ENCODE measurements at regions not wholly inside any gene's neighbourhood (a gene's known extent, or its start where the extent isn't known, plus 50 kb on each side); places are given as distances from the start of the nearest gene placed in this dataset.

- H3K36me3 ChIP-seq (replicated peaks; ENCODE audit: insufficient read depth, low read depth) = no peaks in the 10 kb centered on the region
- no peaks in the 10 kb centered on the region for H3K9me2 ChIP-seq (replicated peaks; ENCODE audit: insufficient read depth)
- H3K79me2 ChIP-seq = no peaks in the 10 kb centered on the region
- H3K4me3 ChIP-seq = no peak overlapping the region
- no peak overlapping the region for H3K27ac ChIP-seq
- TF ChIP-seq EZH2 (IDR thresholded peaks at IDR 0.05; ENCODE audit: borderline replicate concordance) = no peak
- no peak for TF ChIP-seq CTCF (IDR thresholded peaks at IDR 0.05; ENCODE audit: poor library complexity)
- TF ChIP-seq EZH2phosphoT487 (IDR thresholded peaks at IDR 0.05; ENCODE audit: low read depth, severe bottlenecking, unreplicated experiment) = no peak
- WGBS (ENCODE audit: low lambda C conversion rate, missing lambda C conversion rate) = 89% methylated on average over 2 of the region's 2 CpGs
- H3K4me1 ChIP-seq (ENCODE audit: insufficient read depth) = no peaks in the 10 kb centered on the region
- H4K20me1 ChIP-seq (ENCODE audit: insufficient read depth, poor library complexity, severe bottlenecking) = no peaks in the 10 kb centered on the region
- no peak overlapping the region for H2AFZ ChIP-seq
- no peaks in the 10 kb centered on the region for H3K27me3 ChIP-seq
- H3K4me2 ChIP-seq = no peak overlapping the region
- no peak for DNase-seq (ENCODE audit: low spot score)
- no peaks in the 10 kb centered on the region for H3K9me3 ChIP-seq (ENCODE audit: low read depth)
Measured at GRCh38 chr13:90908792-90909191, 438.7 kb upstream of the MIR17HG start.

GRCh38 chr13:90910018-90910639, 437.4 kb upstream of the MIR17HG start:
- H3K4me3 ChIP-seq = no peak overlapping the region
- DNase-seq (ENCODE audit: low spot score) = no peak
- H3K4me1 ChIP-seq (ENCODE audit: insufficient read depth) = no peaks in the 10 kb centered on the region
- H3K79me2 ChIP-seq = no peaks in the 10 kb centered on the region
- no peaks in the 10 kb centered on the region for H3K27me3 ChIP-seq
- 58% methylated on average over 3 of the region's 3 CpGs for WGBS (ENCODE audit: low lambda C conversion rate, missing lambda C conversion rate)
- no peaks in the 10 kb centered on the region for H3K36me3 ChIP-seq (replicated peaks; ENCODE audit: insufficient read depth, low read depth)
- TF ChIP-seq EZH2 (IDR thresholded peaks at IDR 0.05; ENCODE audit: borderline replicate concordance) = no peak
- no peak for TF ChIP-seq EZH2phosphoT487 (IDR thresholded peaks at IDR 0.05; ENCODE audit: low read depth, severe bottlenecking, unreplicated experiment)
- no peak for TF ChIP-seq CTCF (IDR thresholded peaks at IDR 0.05; ENCODE audit: poor library complexity)
- no peaks in the 10 kb centered on the region for H3K9me2 ChIP-seq (replicated peaks; ENCODE audit: insufficient read depth)
- H3K27ac ChIP-seq = no peak overlapping the region
- no peak overlapping the region for H3K4me2 ChIP-seq
- no peaks in the 10 kb centered on the region for H3K9me3 ChIP-seq (ENCODE audit: low read depth)
- H2AFZ ChIP-seq = no peak overlapping the region
- H4K20me1 ChIP-seq (ENCODE audit: insufficient read depth, poor library complexity, severe bottlenecking) = no peaks in the 10 kb centered on the region

- H3K79me2 ChIP-seq = no peaks in the 10 kb centered on the region
- H3K4me3 ChIP-seq = no peak overlapping the region
- no peak overlapping the region for H2AFZ ChIP-seq
- no peak overlapping the region for H3K4me2 ChIP-seq
- no peaks in the 10 kb centered on the region for H3K36me3 ChIP-seq (replicated peaks; ENCODE audit: insufficient read depth, low read depth)
- no peaks in the 10 kb centered on the region for H3K9me3 ChIP-seq (ENCODE audit: low read depth)
- no peaks in the 10 kb centered on the region for H3K27me3 ChIP-seq
- WGBS (ENCODE audit: low lambda C conversion rate, missing lambda C conversion rate) = 96% methylated on average over 1 of the region's 1 CpG
- DNase-seq (ENCODE audit: low spot score) = no peak
- H4K20me1 ChIP-seq (ENCODE audit: insufficient read depth, poor library complexity, severe bottlenecking) = no peaks in the 10 kb centered on the region
- no peak overlapping the region for H3K27ac ChIP-seq
- H3K4me1 ChIP-seq (ENCODE audit: insufficient read depth) = no peaks in the 10 kb centered on the region
- TF ChIP-seq EZH2 (IDR thresholded peaks at IDR 0.05; ENCODE audit: borderline replicate concordance) (no peak), EZH2phosphoT487 (IDR thresholded peaks at IDR 0.05; ENCODE audit: low read depth, severe bottlenecking, unreplicated experiment) (no peak), CTCF (IDR thresholded peaks at IDR 0.05; ENCODE audit: poor library complexity) (no peak)
- no peaks in the 10 kb centered on the region for H3K9me2 ChIP-seq (replicated peaks; ENCODE audit: insufficient read depth)
Measured at GRCh38 chr13:90912247-90912646, 435.2 kb upstream of the MIR17HG start.
